Esophagus squamous epithelium (tissue), 4 donors: ENCODE measurements at regions not wholly inside any gene's neighbourhood (a gene's known extent, or its start where the extent isn't known, plus 50 kb on each side); places are given as distances from the start of the nearest gene placed in this dataset.

Source experiments
- POLR2A ChIP-seq, 4 donors: fragments of 450-650 bp; IDR thresholded peaks; one replicate each; pipeline ENCODE4 v1.6.1; 2017; ENCODE audit warnings: antibody characterized with exemption in 4 of 4, mild to moderate bottlenecking in 4 of 4, moderate library complexity in 3 of 4
- TF ChIP-seq, protein P1 (sequence below), 6 experiments: fragments of 450-650 bp in 4 of 6; fragments of 200-600 bp in 2 of 6; sonication (generic) in 2 of 6; IDR thresholded peaks; one replicate each; pipeline ENCODE4 v1.5.1; 2016 to 2019; ENCODE audit warnings: antibody characterized with exemption in 6 of 6, mild to moderate bottlenecking in 4 of 6, moderate library complexity in 4 of 6

DNA sequence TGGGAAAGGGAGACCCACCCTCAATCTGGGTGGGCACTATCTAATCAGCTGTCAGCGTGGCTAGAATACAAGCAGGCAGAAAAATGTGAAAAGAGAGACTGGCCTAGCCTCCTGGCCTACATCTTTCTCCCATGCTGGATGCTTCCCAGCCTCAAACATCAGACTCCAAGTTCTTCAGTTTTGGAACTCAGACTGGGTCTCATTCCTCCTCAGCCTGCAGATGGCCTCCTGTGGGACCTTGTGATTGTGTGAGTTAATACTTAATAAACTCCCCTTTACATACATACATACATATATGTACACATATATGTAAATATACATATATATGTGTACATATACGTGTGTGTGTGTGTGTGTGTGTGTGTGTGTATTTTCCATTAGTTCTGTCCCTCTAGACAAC, 207.1 kb downstream of the BRINP2 start:
- TF ChIP-seq, protein P1, sequence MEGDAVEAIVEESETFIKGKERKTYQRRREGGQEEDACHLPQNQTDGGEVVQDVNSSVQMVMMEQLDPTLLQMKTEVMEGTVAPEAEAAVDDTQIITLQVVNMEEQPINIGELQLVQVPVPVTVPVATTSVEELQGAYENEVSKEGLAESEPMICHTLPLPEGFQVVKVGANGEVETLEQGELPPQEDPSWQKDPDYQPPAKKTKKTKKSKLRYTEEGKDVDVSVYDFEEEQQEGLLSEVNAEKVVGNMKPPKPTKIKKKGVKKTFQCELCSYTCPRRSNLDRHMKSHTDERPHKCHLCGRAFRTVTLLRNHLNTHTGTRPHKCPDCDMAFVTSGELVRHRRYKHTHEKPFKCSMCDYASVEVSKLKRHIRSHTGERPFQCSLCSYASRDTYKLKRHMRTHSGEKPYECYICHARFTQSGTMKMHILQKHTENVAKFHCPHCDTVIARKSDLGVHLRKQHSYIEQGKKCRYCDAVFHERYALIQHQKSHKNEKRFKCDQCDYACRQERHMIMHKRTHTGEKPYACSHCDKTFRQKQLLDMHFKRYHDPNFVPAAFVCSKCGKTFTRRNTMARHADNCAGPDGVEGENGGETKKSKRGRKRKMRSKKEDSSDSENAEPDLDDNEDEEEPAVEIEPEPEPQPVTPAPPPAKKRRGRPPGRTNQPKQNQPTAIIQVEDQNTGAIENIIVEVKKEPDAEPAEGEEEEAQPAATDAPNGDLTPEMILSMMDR (IDR thresholded peaks at IDR 0.05): no peak
- TF ChIP-seq POLR2A (IDR thresholded peaks at IDR 0.05): no peak
